ENCODE measurements at regions not wholly inside any gene's neighbourhood (a gene's known extent, or its start where the extent isn't known, plus 50 kb on each side); places are given as distances from the start of the nearest gene placed in this dataset.

DNA sequence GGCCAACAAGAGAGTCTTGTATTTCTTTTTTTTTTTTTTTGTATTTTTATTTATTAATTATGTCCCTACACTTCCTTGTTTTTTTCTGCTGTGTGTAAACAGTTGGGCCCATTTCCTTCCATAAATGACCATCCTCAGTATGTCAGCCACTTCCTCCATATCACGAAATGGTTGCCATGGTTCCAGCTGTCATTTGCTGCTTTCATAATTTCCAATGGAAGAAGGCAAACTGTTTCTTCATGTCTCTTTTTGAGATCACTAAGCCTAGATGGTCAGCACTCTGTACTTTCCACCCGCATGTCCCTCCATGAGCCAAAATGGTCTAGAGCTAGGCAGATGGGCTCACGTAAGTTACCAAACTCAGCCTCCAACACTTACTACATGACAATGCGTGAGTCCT lies 133.5 kb upstream of the FOXF1 start:
- no peak for ATAC-seq (ENCODE audit: low read depth)

DNA sequence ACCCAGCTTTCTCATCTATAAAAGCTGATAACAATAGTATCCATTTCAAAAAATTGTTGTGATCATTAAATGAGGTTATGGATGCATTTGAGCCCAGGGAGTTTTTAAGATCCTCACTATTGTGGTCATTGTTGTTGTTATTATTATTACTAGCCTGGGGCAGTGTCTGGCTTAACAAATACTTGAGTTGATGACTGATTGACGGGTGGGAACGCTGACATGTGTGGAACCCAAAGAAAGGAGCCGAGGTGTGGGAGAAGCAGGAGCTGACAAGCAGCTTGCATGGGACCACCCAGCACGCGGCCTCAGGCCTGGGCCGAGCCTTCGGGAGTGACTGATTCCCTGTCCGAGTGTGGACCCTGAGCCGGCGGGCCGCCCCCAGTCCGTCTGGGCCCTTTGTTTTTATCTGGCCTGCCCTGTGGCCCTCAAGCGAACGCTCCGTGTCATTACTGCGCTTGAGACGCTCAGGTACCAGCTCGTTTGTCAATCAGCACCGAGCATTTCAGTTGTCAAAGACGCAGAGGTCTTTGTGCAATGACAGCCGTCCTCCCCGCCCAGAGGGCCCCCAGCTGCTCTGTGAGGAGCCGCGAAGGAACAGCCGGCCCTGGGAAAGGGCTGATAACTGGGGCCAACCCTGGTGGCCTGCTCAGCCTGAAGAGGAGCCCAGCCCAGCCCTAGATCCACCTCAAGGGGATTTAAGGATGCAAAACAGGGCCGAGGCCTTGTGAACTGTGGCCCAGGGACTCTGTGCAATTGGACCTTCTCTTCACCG lies 132.9 kb upstream of the FOXF1 start:
- no peaks in the 10 kb centered on the region for H3K27me3 ChIP-seq (ENCODE audit: insufficient read depth, poor library complexity, severe bottlenecking)
- ATAC-seq (ENCODE audit: low read depth) (no peak), DNase-seq (ENCODE audit: low spot score) (no peak)
- TF ChIP-seq CTCF (IDR thresholded peaks at IDR 0.05; ENCODE audit: poor library complexity, severe bottlenecking) = no peak
- H3K36me3 ChIP-seq (ENCODE audit: low read depth) = no peaks in the 10 kb centered on the region
- H3K9me3 ChIP-seq (ENCODE audit: severe bottlenecking) = no peaks in the 10 kb centered on the region
- no peak overlapping the region for H3K4me3 ChIP-seq (ENCODE audit: severe bottlenecking)
- no peak overlapping the region for H3K27ac ChIP-seq (ENCODE audit: poor library complexity, severe bottlenecking)
- H3K4me1 ChIP-seq (ENCODE audit: insufficient read depth, poor library complexity, severe bottlenecking) = no peaks in the 10 kb centered on the region

More for the DNA sequence above, 133.5 kb upstream of the FOXF1 start:
- no peaks in the 10 kb centered on the region for H3K27me3 ChIP-seq (ENCODE audit: insufficient read depth, poor library complexity, severe bottlenecking)
- H3K36me3 ChIP-seq (ENCODE audit: low read depth) = no peaks in the 10 kb centered on the region
- H3K4me3 ChIP-seq (ENCODE audit: severe bottlenecking) = no peak overlapping the region
- no peak for TF ChIP-seq CTCF (IDR thresholded peaks at IDR 0.05; ENCODE audit: poor library complexity, severe bottlenecking)
- no peaks in the 10 kb centered on the region for H3K4me1 ChIP-seq (ENCODE audit: insufficient read depth, poor library complexity, severe bottlenecking)
- no peaks in the 10 kb centered on the region for H3K9me3 ChIP-seq (ENCODE audit: severe bottlenecking)
- no peak for DNase-seq (ENCODE audit: low spot score)
- no peak overlapping the region for H3K27ac ChIP-seq (ENCODE audit: poor library complexity, severe bottlenecking)

- no peak for ATAC-seq (ENCODE audit: low read depth)
- Histone ChIP-seq H3K4me1 (ENCODE audit: insufficient read depth, poor library complexity, severe bottlenecking) (no peaks in the 10 kb centered on the region), H3K4me3 (ENCODE audit: severe bottlenecking) (no peak overlapping the region), H3K27me3 (ENCODE audit: insufficient read depth, poor library complexity, severe bottlenecking) (no peaks in the 10 kb centered on the region), H3K9me3 (ENCODE audit: severe bottlenecking) (no peaks in the 10 kb centered on the region), H3K36me3 (ENCODE audit: low read depth) (no peaks in the 10 kb centered on the region), H3K27ac (ENCODE audit: poor library complexity, severe bottlenecking) (no peak overlapping the region)
- TF ChIP-seq CTCF (IDR thresholded peaks at IDR 0.05; ENCODE audit: poor library complexity, severe bottlenecking) = no peak
- DNase-seq (ENCODE audit: low spot score) = no peak
Observed at GRCh38 chr16:86378128-86378527, 132.2 kb upstream of the FOXF1 start.

- no peak for TF ChIP-seq CTCF (IDR thresholded peaks at IDR 0.05; ENCODE audit: poor library complexity, severe bottlenecking)
- H3K4me3 ChIP-seq (ENCODE audit: severe bottlenecking) = no peak overlapping the region
- DNase-seq (ENCODE audit: low spot score) = no peak
- H3K9me3 ChIP-seq (ENCODE audit: severe bottlenecking) = no peaks in the 10 kb centered on the region
- no peak for ATAC-seq (ENCODE audit: low read depth)
- no peak overlapping the region for H3K27ac ChIP-seq (ENCODE audit: poor library complexity, severe bottlenecking)
- no peaks in the 10 kb centered on the region for H3K4me1 ChIP-seq (ENCODE audit: insufficient read depth, poor library complexity, severe bottlenecking)
- H3K36me3 ChIP-seq (ENCODE audit: low read depth) = no peaks in the 10 kb centered on the region
- H3K27me3 ChIP-seq (ENCODE audit: insufficient read depth, poor library complexity, severe bottlenecking) = no peaks in the 10 kb centered on the region
Observed at GRCh38 chr16:86378831-86379504, 131.4 kb upstream of the FOXF1 start.

- Histone ChIP-seq H3K27me3 (ENCODE audit: insufficient read depth, poor library complexity, severe bottlenecking) (no peaks in the 10 kb centered on the region), H3K9me3 (ENCODE audit: severe bottlenecking) (no peaks in the 10 kb centered on the region), H3K27ac (ENCODE audit: poor library complexity, severe bottlenecking) (no peak overlapping the region), H3K4me3 (ENCODE audit: severe bottlenecking) (no peak overlapping the region), H3K36me3 (ENCODE audit: low read depth) (no peaks in the 10 kb centered on the region), H3K4me1 (ENCODE audit: insufficient read depth, poor library complexity, severe bottlenecking) (no peaks in the 10 kb centered on the region)
- no peak for ATAC-seq (ENCODE audit: low read depth)
- no peak for TF ChIP-seq CTCF (IDR thresholded peaks at IDR 0.05; ENCODE audit: poor library complexity, severe bottlenecking)
- DNase-seq (ENCODE audit: low spot score) = no peak
Observed at GRCh38 chr16:86379505-86379846, 130.9 kb upstream of the FOXF1 start.
